Thyroid gland (tissue), 4 donors: ENCODE measurements at regions not wholly inside any gene's neighbourhood (a gene's known extent, or its start where the extent isn't known, plus 50 kb on each side); places are given as distances from the start of the nearest gene placed in this dataset.

Experiments
- CTCF ChIP-seq, 6 experiments: fragments of 200-600 bp in 3 of 6; fragments of 450-650 bp in 3 of 6; sonication (generic) in 3 of 6; IDR thresholded peaks; one replicate each; pipeline ENCODE4 v1.5.1; 2016 to 2019; ENCODE audit warnings: antibody characterized with exemption in 6 of 6, mild to moderate bottlenecking in 2 of 6, inconsistent platforms in 1 of 6, moderate library complexity in 1 of 6
- POLR2A ChIP-seq, 2 donors: fragments of 450-650 bp; IDR thresholded peaks; one replicate each; pipeline ENCODE4 v1.6.1; 2017; ENCODE audit warnings: antibody characterized with exemption in 2 of 2, mild to moderate bottlenecking in 2 of 2, moderate library complexity in 1 of 2

- TF ChIP-seq CTCF (IDR thresholded peaks at IDR 0.05) (no peak), POLR2A (IDR thresholded peaks at IDR 0.05) (no peak)
Measured at GRCh38 chr9:20040991-20041696, 252.3 kb upstream of the SLC24A2 start.
